Stimulated activated naive B cell treated with anti-CD40 and anti-IgM and Interleukin-4, amounts not matched to agents 10 μg/mL and 1 μg/mL and 100 μg/mL, for 72 hours (primary cell): ENCODE measurements at regions not wholly inside any gene's neighbourhood (a gene's known extent, or its start where the extent isn't known, plus 50 kb on each side); places are given as distances from the start of the nearest gene placed in this dataset.
A peak's percentile ranks its signal among the peaks of the same experiment; 100 is the strongest.

ENCODE experiments used
- ATAC-seq, 2 donors: fragments of 150-1000 bp; cut with Tn5 transposase; replicated peaks; 2 replicates each; pipeline ENCODE4 v1.10.0; 2021; ENCODE audit warnings: moderate library complexity in 1 of 2
- DNase-seq: peaks from one replicate; pipeline ENCODE4 v3.0.0; 2021
- H3K27ac Mint-ChIP-seq: one replicate; pipeline ENCODE4 v1.8.0; 2022; ENCODE audit warnings: mild to moderate bottlenecking, mixed read lengths
- H3K27me3 Mint-ChIP-seq, 2 donors: one replicate each; pipeline ENCODE4 v1.8.0; 2022; ENCODE audit warnings: mixed read lengths in 2 of 2
- H3K36me3 Mint-ChIP-seq, 2 donors: one replicate each; pipeline ENCODE4 v1.8.0; 2022; ENCODE audit warnings: mixed read lengths in 2 of 2, mild to moderate bottlenecking in 1 of 2
- H3K4me1 Mint-ChIP-seq, 2 donors: one replicate each; pipeline ENCODE4 v1.8.0; 2022; ENCODE audit warnings: mixed read lengths in 2 of 2, mild to moderate bottlenecking in 1 of 2
- H3K4me3 Mint-ChIP-seq, 2 donors: one replicate each; pipeline ENCODE4 v1.8.0; 2022; ENCODE audit warnings: mild to moderate bottlenecking in 2 of 2, mixed read lengths in 2 of 2, moderate library complexity in 1 of 2
- H3K9me3 Mint-ChIP-seq, 2 donors: one replicate each; pipeline ENCODE4 v1.8.0; 2022; ENCODE audit warnings: mixed read lengths in 2 of 2, mild to moderate bottlenecking in 1 of 2

- H3K9me3 Mint-ChIP-seq: peaks cover 0 to 4% of the 10 kb centered on the region in 2 donors
- peak; percentile 72 for DNase-seq
- H3K27ac Mint-ChIP-seq: peak overlapping the region; percentile 88
- ATAC-seq: peak; percentile 81 to 85
- H3K27me3 Mint-ChIP-seq: no peaks in the 10 kb centered on the region
- peaks cover 54 to 87% of the 10 kb centered on the region in 2 donors for H3K4me1 Mint-ChIP-seq
- H3K4me3 Mint-ChIP-seq: peak overlapping the region; percentile 77 to 81
- peaks cover 6 to 10% of the 10 kb centered on the region in 2 donors for H3K36me3 Mint-ChIP-seq
Observed at GRCh38 chr1:101309334-101310311, 72.8 kb downstream of the S1PR1 start.

GRCh38 chr1:101310506-101310905 is 73.7 kb downstream of the S1PR1 start:
- H3K27me3 Mint-ChIP-seq: no peaks in the 10 kb centered on the region
- peaks cover 0 to 4% of the 10 kb centered on the region in 2 donors for H3K9me3 Mint-ChIP-seq
- peaks cover 53 to 88% of the 10 kb centered on the region in 2 donors for H3K4me1 Mint-ChIP-seq
- peak overlapping the region in 1 of 2 donors; percentile 81 for H3K4me3 Mint-ChIP-seq
- no peak for ATAC-seq
- DNase-seq: no peak
- peaks cover 2% of the 10 kb centered on the region in 2 donors for H3K36me3 Mint-ChIP-seq
- peak overlapping the region; percentile 88 for H3K27ac Mint-ChIP-seq

GRCh38 chr1:101311146-101311920 is 74.5 kb downstream of the S1PR1 start:
- no peak overlapping the region for H3K27ac Mint-ChIP-seq
- H3K9me3 Mint-ChIP-seq: peaks cover 0 to 4% of the 10 kb centered on the region in 2 donors
- DNase-seq (no peak), ATAC-seq (no peak)
- no peak overlapping the region for H3K4me3 Mint-ChIP-seq
- H3K36me3 Mint-ChIP-seq: peaks cover 0 to 2% of the 10 kb centered on the region in 2 donors
- no peaks in the 10 kb centered on the region for H3K27me3 Mint-ChIP-seq
- H3K4me1 Mint-ChIP-seq: peaks cover 51 to 86% of the 10 kb centered on the region in 2 donors

GRCh38 chr1:101312147-101312546 is 75.3 kb downstream of the S1PR1 start:
- H3K4me3 Mint-ChIP-seq: no peak overlapping the region
- no peak overlapping the region for H3K27ac Mint-ChIP-seq
- peaks cover 0 to 2% of the 10 kb centered on the region in 2 donors for H3K36me3 Mint-ChIP-seq
- H3K27me3 Mint-ChIP-seq: no peaks in the 10 kb centered on the region
- peaks cover 0 to 4% of the 10 kb centered on the region in 2 donors for H3K9me3 Mint-ChIP-seq
- H3K4me1 Mint-ChIP-seq: peaks cover 50 to 82% of the 10 kb centered on the region in 2 donors
- ATAC-seq: no peak
- DNase-seq: no peak

GRCh38 chr1:101313356-101313755 is 76.5 kb downstream of the S1PR1 start:
- no peaks in the 10 kb centered on the region for H3K36me3 Mint-ChIP-seq
- no peak for DNase-seq
- no peak for ATAC-seq
- H3K27ac Mint-ChIP-seq: no peak overlapping the region
- peaks cover 0 to 4% of the 10 kb centered on the region in 2 donors for H3K9me3 Mint-ChIP-seq
- H3K4me1 Mint-ChIP-seq: peaks cover 38 to 70% of the 10 kb centered on the region in 2 donors
- H3K27me3 Mint-ChIP-seq: no peaks in the 10 kb centered on the region
- H3K4me3 Mint-ChIP-seq: no peak overlapping the region

- DNase-seq (no peak), ATAC-seq (peak; percentile 42 to 71)
- H3K9me3 Mint-ChIP-seq: peaks cover 0 to 4% of the 10 kb centered on the region in 2 donors
- no peaks in the 10 kb centered on the region for H3K36me3 Mint-ChIP-seq
- no peaks in the 10 kb centered on the region for H3K27me3 Mint-ChIP-seq
- H3K4me3 Mint-ChIP-seq: no peak overlapping the region
- no peak overlapping the region for H3K27ac Mint-ChIP-seq
- peaks cover 33 to 61% of the 10 kb centered on the region in 2 donors for H3K4me1 Mint-ChIP-seq
Observed at GRCh38 chr1:101314244-101314643, 77.4 kb downstream of the S1PR1 start.

GRCh38 chr1:101316256-101316655 is 79.4 kb downstream of the S1PR1 start:
- Mint-ChIP-seq H3K9me3 (peaks cover 0 to 4% of the 10 kb centered on the region in 2 donors), H3K36me3 (no peaks in the 10 kb centered on the region), H3K27ac (no peak overlapping the region), H3K27me3 (no peaks in the 10 kb centered on the region), H3K4me3 (no peak overlapping the region), H3K4me1 (peaks cover 18 to 41% of the 10 kb centered on the region in 2 donors)
- DNase-seq: no peak
- ATAC-seq: no peak

- Mint-ChIP-seq H3K27me3 (no peaks in the 10 kb centered on the region), H3K4me3 (no peak overlapping the region), H3K9me3 (peaks cover 0 to 4% of the 10 kb centered on the region in 2 donors), H3K27ac (no peak overlapping the region), H3K36me3 (no peaks in the 10 kb centered on the region), H3K4me1 (peaks cover 16 to 36% of the 10 kb centered on the region in 2 donors)
- no peak for ATAC-seq
- DNase-seq: no peak
Observed at GRCh38 chr1:101316799-101317198, 80.0 kb downstream of the S1PR1 start.

- ATAC-seq: no peak
- Mint-ChIP-seq H3K4me1 (peaks cover 14 to 28% of the 10 kb centered on the region in 2 donors), H3K9me3 (peaks cover 0 to 3% of the 10 kb centered on the region in 2 donors), H3K27ac (no peak overlapping the region), H3K4me3 (no peak overlapping the region), H3K36me3 (no peaks in the 10 kb centered on the region), H3K27me3 (no peaks in the 10 kb centered on the region)
- no peak for DNase-seq
Observed at GRCh38 chr1:101317590-101317989, 80.8 kb downstream of the S1PR1 start.

- DNase-seq: no peak
- Mint-ChIP-seq H3K27me3 (peaks cover 0 to 3% of the 10 kb centered on the region in 2 donors), H3K36me3 (no peaks in the 10 kb centered on the region), H3K4me3 (no peak overlapping the region), H3K27ac (no peak overlapping the region), H3K4me1 (peaks cover 4 to 7% of the 10 kb centered on the region in 2 donors), H3K9me3 (no peaks in the 10 kb centered on the region)
- no peak for ATAC-seq
Observed at GRCh38 chr1:101323535-101323934, 86.7 kb downstream of the S1PR1 start.

GRCh38 chr1:101325144-101325543 is 88.3 kb downstream of the S1PR1 start:
- peaks cover 4 to 7% of the 10 kb centered on the region in 2 donors for H3K4me1 Mint-ChIP-seq

GRCh38 chr1:101330427-101331130 is 93.8 kb downstream of the S1PR1 start:
- Mint-ChIP-seq H3K36me3 (peaks cover 17 to 20% of the 10 kb centered on the region in 2 donors), H3K9me3 (peaks cover 17 to 20% of the 10 kb centered on the region in 2 donors), H3K4me1 (peaks cover 13 to 16% of the 10 kb centered on the region in 2 donors), H3K27ac (no peak overlapping the region), H3K27me3 (peaks cover 0 to 3% of the 10 kb centered on the region in 2 donors), H3K4me3 (no peak overlapping the region)
- DNase-seq (no peak), ATAC-seq (no peak)

More at GRCh38 chr1:101325144-101325543, 88.3 kb downstream of the S1PR1 start:
- DNase-seq: no peak
- Mint-ChIP-seq H3K9me3 (no peaks in the 10 kb centered on the region), H3K27ac (no peak overlapping the region), H3K36me3 (peaks cover 0 to under 1% of the 10 kb centered on the region in 2 donors), H3K27me3 (peaks cover 0 to 3% of the 10 kb centered on the region in 2 donors), H3K4me3 (no peak overlapping the region)
- ATAC-seq: no peak

GRCh38 chr1:101331794-101332193 is 95.0 kb downstream of the S1PR1 start:
- peaks cover 19 to 20% of the 10 kb centered on the region in 2 donors for H3K9me3 Mint-ChIP-seq
- no peak overlapping the region for H3K4me3 Mint-ChIP-seq
- peaks cover 13 to 16% of the 10 kb centered on the region in 2 donors for H3K4me1 Mint-ChIP-seq
- H3K27ac Mint-ChIP-seq: peak overlapping the region; percentile 20
- DNase-seq: no peak
- no peaks in the 10 kb centered on the region for H3K27me3 Mint-ChIP-seq
- peaks cover 17 to 20% of the 10 kb centered on the region in 2 donors for H3K36me3 Mint-ChIP-seq
- no peak for ATAC-seq
